OCI-LY1 (cell line): ENCODE measurements at regions not wholly inside any gene's neighbourhood (a gene's known extent, or its start where the extent isn't known, plus 50 kb on each side); places are given as distances from the start of the nearest gene placed in this dataset.
"Not testable (repeated sequence)": the region's sequence is repeated elsewhere in the genome, so short reads cannot be mapped to it uniquely, and the experiment has no call there.

ENCODE experiments used
- H2AFZ ChIP-seq: fragments of 200-600 bp; sonication (generic), shearing (Covaris generic); 2 replicates; pipeline ENCODE4 v1.6.0; 2014; ENCODE audit warnings: antibody characterized with exemption, mild to moderate bottlenecking, low read length
- H3F3A ChIP-seq: fragments of 200-600 bp; sonication (generic), shearing (Covaris generic); 2 replicates; pipeline ENCODE4 v1.6.0; 2014; ENCODE audit warnings: mild to moderate bottlenecking, antibody characterized with exemption, low read length, moderate library complexity; ENCODE audit not compliant: insufficient read depth
- H3K27ac ChIP-seq: fragments of 200-600 bp; sonication (generic); 2 replicates; pipeline ENCODE4 v1.5.1; 2014; ENCODE audit warnings: low read length, mixed run types, mild to moderate bottlenecking, low read depth; ENCODE audit not compliant: poor library complexity, severe bottlenecking
- H3K27me3 ChIP-seq: fragments of 200-600 bp; sonication (generic); 2 replicates; pipeline ENCODE4 v1.6.0; 2014; ENCODE audit warnings: antibody characterized with exemption, mild to moderate bottlenecking, low read length, moderate library complexity; ENCODE audit not compliant: insufficient read depth
- H3K36me3 ChIP-seq: fragments of 200-600 bp; sonication (generic); 2 replicates; pipeline ENCODE4 v1.6.1; 2014; ENCODE audit warnings: mild to moderate bottlenecking, antibody characterized with exemption, low read length, moderate library complexity, mixed read lengths; ENCODE audit not compliant: insufficient read depth
- H3K4me1 ChIP-seq: fragments of 200-600 bp; sonication (generic); 2 replicates; pipeline ENCODE4 v1.5.1; 2014; ENCODE audit warnings: mild to moderate bottlenecking, low read length, moderate library complexity; ENCODE audit not compliant: insufficient read depth, severe bottlenecking
- H3K4me2 ChIP-seq: fragments of 200-600 bp; sonication (generic), shearing (Covaris generic); 2 replicates; pipeline ENCODE4 v1.6.1; 2014; ENCODE audit warnings: low read length
- H3K4me3 ChIP-seq: fragments of 200-600 bp; sonication (generic); 2 replicates; pipeline ENCODE4 v1.5.1; 2014; ENCODE audit warnings: low read length, low read depth, mild to moderate bottlenecking, mixed read lengths; ENCODE audit not compliant: poor library complexity, severe bottlenecking
- H3K79me2 ChIP-seq: fragments of 200-600 bp; shearing (Covaris generic); 2 replicates; pipeline ENCODE4 v1.6.1; 2016; ENCODE audit warnings: mixed run types, low read length, mixed read lengths; ENCODE audit not compliant: insufficient read depth
- H3K9ac ChIP-seq: fragments of 200-600 bp; sonication (generic), shearing (Covaris generic); 2 replicates; pipeline ENCODE4 v1.6.1; 2014; ENCODE audit warnings: mild to moderate bottlenecking, low read length, mixed read lengths
- H3K9me2 ChIP-seq: fragments of 200-600 bp; sonication (generic), shearing (Covaris generic); 2 replicates; pipeline ENCODE4 v1.6.1; 2014; ENCODE audit warnings: low read depth, mild to moderate bottlenecking, low read length, mixed read lengths
- H3K9me3 ChIP-seq: fragments of 200-600 bp; shearing (Covaris generic); 2 replicates; pipeline ENCODE4 v1.6.1; 2014; ENCODE audit warnings: low read length, mixed read lengths
- H4K20me1 ChIP-seq: fragments of 200-600 bp; sonication (generic), shearing (Covaris generic); 2 replicates; pipeline ENCODE4 v1.6.0; 2016; ENCODE audit warnings: mild to moderate bottlenecking, low read length; ENCODE audit not compliant: insufficient read depth
- EZH2 ChIP-seq: fragments of 200-600 bp; sonication (generic), shearing (Covaris generic); IDR thresholded peaks from 2 replicates; pipeline ENCODE4 v1.8.0; 2017; ENCODE audit warnings: borderline replicate concordance, mixed run types, mild to moderate bottlenecking, antibody characterized with exemption, low read length, moderate library complexity, mixed read lengths
- TF ChIP-seq, protein P1 (sequence below): fragments of 200-600 bp; sonication (generic), shearing (Covaris generic); IDR thresholded peaks from 2 replicates; pipeline ENCODE4 v1.5.1; 2017; ENCODE audit warnings: mild to moderate bottlenecking, antibody characterized with exemption, low read length, moderate library complexity, mixed read lengths

DNA sequence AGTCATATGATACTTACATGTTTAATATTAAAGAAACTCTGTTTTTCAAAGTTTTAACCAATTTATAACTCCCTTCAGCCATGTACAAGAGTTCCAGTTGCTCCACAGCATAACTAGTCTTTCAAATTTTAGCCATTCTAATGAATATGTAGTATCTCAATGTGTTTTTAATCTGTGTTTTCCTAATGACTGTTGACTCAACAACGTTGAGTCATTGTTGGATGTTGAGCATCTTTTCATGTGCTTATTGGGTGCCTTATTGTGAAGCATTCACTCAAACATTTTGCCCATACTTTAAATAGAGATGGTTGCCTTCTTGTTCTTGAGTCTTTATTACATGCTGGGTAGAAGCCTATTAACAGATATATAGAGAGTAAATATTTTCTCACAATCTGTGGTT lies 240.2 kb upstream of the LYPLAL1 start:
- no peaks in the 10 kb centered on the region for H4K20me1 ChIP-seq
- no peak for TF ChIP-seq EZH2
- TF ChIP-seq, protein P1, sequence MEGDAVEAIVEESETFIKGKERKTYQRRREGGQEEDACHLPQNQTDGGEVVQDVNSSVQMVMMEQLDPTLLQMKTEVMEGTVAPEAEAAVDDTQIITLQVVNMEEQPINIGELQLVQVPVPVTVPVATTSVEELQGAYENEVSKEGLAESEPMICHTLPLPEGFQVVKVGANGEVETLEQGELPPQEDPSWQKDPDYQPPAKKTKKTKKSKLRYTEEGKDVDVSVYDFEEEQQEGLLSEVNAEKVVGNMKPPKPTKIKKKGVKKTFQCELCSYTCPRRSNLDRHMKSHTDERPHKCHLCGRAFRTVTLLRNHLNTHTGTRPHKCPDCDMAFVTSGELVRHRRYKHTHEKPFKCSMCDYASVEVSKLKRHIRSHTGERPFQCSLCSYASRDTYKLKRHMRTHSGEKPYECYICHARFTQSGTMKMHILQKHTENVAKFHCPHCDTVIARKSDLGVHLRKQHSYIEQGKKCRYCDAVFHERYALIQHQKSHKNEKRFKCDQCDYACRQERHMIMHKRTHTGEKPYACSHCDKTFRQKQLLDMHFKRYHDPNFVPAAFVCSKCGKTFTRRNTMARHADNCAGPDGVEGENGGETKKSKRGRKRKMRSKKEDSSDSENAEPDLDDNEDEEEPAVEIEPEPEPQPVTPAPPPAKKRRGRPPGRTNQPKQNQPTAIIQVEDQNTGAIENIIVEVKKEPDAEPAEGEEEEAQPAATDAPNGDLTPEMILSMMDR = no peak
- no peaks in the 10 kb centered on the region for H3K27me3 ChIP-seq
- no peaks in the 10 kb centered on the region for H3K36me3 ChIP-seq
- no peaks in the 10 kb centered on the region for H3K9me2 ChIP-seq
- no peak overlapping the region for H3K27ac ChIP-seq
- H3K4me3 ChIP-seq = no peak overlapping the region
- no peak overlapping the region for H2AFZ ChIP-seq
- H3K9ac ChIP-seq = no peak overlapping the region
- no peaks in the 10 kb centered on the region for H3K4me1 ChIP-seq
- no peaks in the 10 kb centered on the region for H3F3A ChIP-seq
- no peak overlapping the region for H3K4me2 ChIP-seq
- no peaks in the 10 kb centered on the region for H3K79me2 ChIP-seq
- no peaks in the 10 kb centered on the region for H3K9me3 ChIP-seq

DNA sequence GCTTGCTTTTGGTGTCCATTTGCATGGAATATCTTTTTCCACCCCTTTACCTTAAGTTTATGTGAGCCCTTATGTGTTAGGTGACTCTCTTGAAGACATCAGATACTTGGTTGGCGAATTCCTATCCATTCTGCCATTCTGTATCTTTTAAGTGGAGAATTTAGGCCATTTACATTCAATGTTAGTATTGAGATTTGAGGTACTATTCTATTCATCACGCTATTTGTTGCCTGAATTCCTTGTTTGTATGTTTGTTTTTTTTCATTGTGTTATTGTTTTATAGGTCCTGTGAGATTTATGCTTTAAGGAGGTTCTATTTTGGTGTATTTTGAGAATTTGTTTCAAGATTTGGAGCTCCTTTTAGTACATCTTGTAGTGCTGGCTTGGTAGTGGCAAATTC lies 238.3 kb upstream of the LYPLAL1 start:
- not testable (repeated sequence) for H4K20me1 ChIP-seq, H3K36me3 ChIP-seq, H3K9me3 ChIP-seq, H3K4me3 ChIP-seq, H3K4me2 ChIP-seq, H3K79me2 ChIP-seq, H2AFZ ChIP-seq, H3K9ac ChIP-seq, H3K27ac ChIP-seq, H3K4me1 ChIP-seq, H3F3A ChIP-seq, H3K27me3 ChIP-seq, H3K9me2 ChIP-seq

DNA sequence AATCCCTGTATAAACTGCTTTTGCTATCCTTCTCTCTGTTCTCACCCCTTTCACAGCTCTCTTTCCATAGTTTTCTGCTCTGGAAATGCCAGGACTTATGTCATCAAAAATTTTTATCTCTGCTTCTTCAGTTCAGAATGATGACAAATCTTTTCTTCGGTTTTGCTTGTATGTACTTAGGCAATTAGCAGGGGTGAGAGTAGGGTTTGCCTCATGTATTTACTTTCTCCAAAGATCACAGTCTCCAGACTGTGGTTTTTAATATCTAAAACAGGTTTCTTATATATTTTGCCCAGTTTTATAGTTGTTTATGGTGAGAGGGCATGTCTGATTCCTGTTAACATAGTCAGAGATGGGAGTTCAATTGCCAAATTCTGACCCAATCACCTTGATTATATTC lies 235.4 kb upstream of the LYPLAL1 start:
- H3K9me2 ChIP-seq = no peaks in the 10 kb centered on the region
- no peak overlapping the region for H2AFZ ChIP-seq
- no peak overlapping the region for H3K27ac ChIP-seq
- H3K4me3 ChIP-seq = no peak overlapping the region
- H3K9ac ChIP-seq = no peak overlapping the region
- H3K9me3 ChIP-seq = no peaks in the 10 kb centered on the region
- H3K27me3 ChIP-seq = no peaks in the 10 kb centered on the region
- no peaks in the 10 kb centered on the region for H3K36me3 ChIP-seq
- no peak overlapping the region for H3K4me2 ChIP-seq
- no peaks in the 10 kb centered on the region for H4K20me1 ChIP-seq
- no peaks in the 10 kb centered on the region for H3F3A ChIP-seq
- no peaks in the 10 kb centered on the region for H3K79me2 ChIP-seq
- no peak for TF ChIP-seq EZH2
- TF ChIP-seq, protein P1 = no peak
- no peaks in the 10 kb centered on the region for H3K4me1 ChIP-seq

DNA sequence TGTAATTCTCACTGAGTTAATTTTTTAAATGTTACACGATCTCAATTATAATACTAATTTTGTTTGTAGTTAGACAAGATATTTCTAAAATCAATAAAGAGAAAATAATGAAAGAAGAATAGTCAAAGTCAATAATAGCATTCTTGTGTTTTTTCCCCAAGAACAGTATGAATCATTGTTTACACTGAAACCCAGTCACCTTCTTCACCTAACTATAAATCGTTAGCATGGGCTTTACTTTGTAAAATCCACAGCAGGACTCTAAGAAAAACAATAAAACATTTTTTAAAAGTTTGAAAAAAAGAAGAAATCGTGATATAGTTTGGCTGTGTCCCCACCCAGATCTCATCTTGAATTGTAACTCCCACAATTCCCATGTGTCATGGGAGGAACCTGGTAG lies 234.6 kb upstream of the LYPLAL1 start:
- H3K9ac ChIP-seq = no peak overlapping the region
- no peaks in the 10 kb centered on the region for H3K9me3 ChIP-seq
- H3K9me2 ChIP-seq = no peaks in the 10 kb centered on the region
- no peak overlapping the region for H2AFZ ChIP-seq
- H3K4me2 ChIP-seq = no peak overlapping the region
- H3K27me3 ChIP-seq = no peaks in the 10 kb centered on the region
- H3K27ac ChIP-seq = no peak overlapping the region
- TF ChIP-seq, protein P1 = no peak
- no peak for TF ChIP-seq EZH2
- H3K36me3 ChIP-seq = no peaks in the 10 kb centered on the region
- no peaks in the 10 kb centered on the region for H3K79me2 ChIP-seq
- H4K20me1 ChIP-seq = no peaks in the 10 kb centered on the region
- no peaks in the 10 kb centered on the region for H3F3A ChIP-seq
- no peaks in the 10 kb centered on the region for H3K4me1 ChIP-seq
- no peak overlapping the region for H3K4me3 ChIP-seq
